Heart left ventricle (tissue), 16 donors: ENCODE measurements at regions not wholly inside any gene's neighbourhood (a gene's known extent, or its start where the extent isn't known, plus 50 kb on each side); places are given as distances from the start of the nearest gene placed in this dataset.
A peak's percentile ranks its signal among the peaks of the same experiment; 100 is the strongest.

Experiments used
- ATAC-seq, 4 donors: fragments of 200-7000 bp; cut with Tn5 transposase; one replicate each; pipeline ENCODE4 v1.9.1; 2020 to 2022; ENCODE audit warnings: moderate library complexity in 4 of 4, mild to moderate bottlenecking in 3 of 4, moderate number of reproducible peaks in 1 of 4
- DNase-seq, 5 donors: peaks; one replicate each; pipeline ENCODE4 v3.0.0-alpha.2; 2020
- H3K27ac ChIP-seq, 12 donors: fragments of 200-600 bp; sonication (generic) in 4 of 12; one replicate each; pipeline versions ENCODE4 v1.5.0 to v1.8.0; 2016 to 2022; ENCODE audit warnings: mild to moderate bottlenecking in 2 of 12
- H3K27me3 ChIP-seq, 9 donors: fragments of 200-600 bp; sonication (generic) in 2 of 9; one replicate each; pipeline versions ENCODE4 v1.5.1 to v1.8.0; 2016 to 2022; ENCODE audit warnings: mild to moderate bottlenecking in 3 of 9
- H3K36me3 ChIP-seq, 9 donors: fragments of 200-600 bp; sonication (generic) in 2 of 9; one replicate each; pipeline versions ENCODE4 v1.5.0 to v1.8.0; 2018 to 2022; ENCODE audit warnings: mild to moderate bottlenecking in 2 of 9
- H3K4me1 ChIP-seq, 12 donors: fragments of 200-600 bp; sonication (generic) in 4 of 12; one replicate each; pipeline versions ENCODE4 v1.5.0 to v1.8.0; 2016 to 2022; ENCODE audit warnings: mild to moderate bottlenecking in 3 of 12
- H3K4me3 ChIP-seq, 12 donors: fragments of 200-600 bp; sonication (generic) in 4 of 12; one replicate each; pipeline versions ENCODE4 v1.5.0 to v1.8.0; 2017 to 2022; ENCODE audit warnings: mild to moderate bottlenecking in 9 of 12, moderate library complexity in 4 of 12
- H3K9me3 ChIP-seq, 12 donors: fragments of 200-600 bp; sonication (generic) in 4 of 12; one replicate each; pipeline versions ENCODE4 v1.5.0 to v1.8.0; 2016 to 2022; ENCODE audit warnings: mild to moderate bottlenecking in 1 of 12
- CTCF ChIP-seq, 12 donors: fragments of 200-600 bp; sonication (generic) in 4 of 12; IDR thresholded peaks; one replicate each; pipeline versions ENCODE4 v1.5.0 to v1.8.0; 2018 to 2022; ENCODE audit warnings: antibody characterized with exemption in 12 of 12, mild to moderate bottlenecking in 5 of 12
- POLR2A ChIP-seq, 2 donors: fragments of 450-650 bp; IDR thresholded peaks; one replicate each; pipeline ENCODE4 v1.6.1; 2017; ENCODE audit warnings: antibody characterized with exemption in 2 of 2, mild to moderate bottlenecking in 2 of 2, moderate library complexity in 2 of 2
- WGBS, 4 donors: extraction: QIAGEN DNeasy Blood & Tissue Kit in 2 of 4; methylation state at CpG; one replicate each; pipeline versions ENCODE4 v1.1.5 to v1.1.7; 2013 to 2018; 5-methylcytosine and 5-hydroxymethylcytosine counted together
- intact Hi-C, 10 donors: fragments of 100-400 bp; cut with DNase I; formaldehyde crosslinking; loops; one replicate each; pipeline versions ENCODE4 v1.11.1 to v1.14.2; 2022
- donor health status: ischemic (EF 13 %, LVEDD 7.1; RV severe dilation, severe dysfunction).
- donor health status: healthy with polysubstance abuse.
- donor health status: DM: no; HTN: yes; CAD: no.
- donor health status: DM: no; HTN: no; CAD: no.
- donor health status: ischemic (EF 25% LVEDD 6.9; RV normal size, moderate dysfunction).
- donor health status: ischemic (EF 25% LVEDD 5.7; RV mildly dilated, moderate dysfunction).
- donor health status: healthy.
- donor health status: DM: yes; HTN: yes; CAD: no.
- donor health status: ischemic (EF 35%, LVEDD 5.7; RV mildly dilated, moderate dysfunction).
- donor health status: nonischemic (EF 11% LVEDD 7.7; RV severe dilation, severe dysfunction).
- donor health status: DM: yes; HTN: yes; CAD: no.
- donor health status: PGD.
- donor health status: ischemic (EF 29% LVEDD 5.4; RV normal size, mild dysfunction).
- donor health status: nonischemic (EF 23%, LVEDD 6.1; RV moderate dilation, normal function).

GRCh38 chr6:74199215-74199915 lies 503.4 kb downstream of the CD109 start:
- intact Hi-C loops, result no loop called here
- DNase-seq (no peak), ATAC-seq (no peak)
- Histone ChIP-seq H3K36me3 (no peaks in the 10 kb centered on the region), H3K27ac (no peak overlapping the region), H3K9me3 (peaks cover 0 to 3% (median 0%) of the 10 kb centered on the region in 12 donors), H3K4me1 (no peaks in the 10 kb centered on the region), H3K4me3 (no peak overlapping the region), H3K27me3 (no peaks in the 10 kb centered on the region)
- TF ChIP-seq POLR2A (IDR thresholded peaks at IDR 0.05) (no peak), CTCF (IDR thresholded peaks at IDR 0.05) (no peak)
- 59 to 71% (median 61%) methylated on average over 4 of the region's 4 CpGs for WGBS, 4 donors

GRCh38 chr6:74197310-74197709 lies 501.3 kb downstream of the CD109 start:
- Histone ChIP-seq H3K27ac (no peak overlapping the region), H3K4me3 (no peak overlapping the region), H3K27me3 (no peaks in the 10 kb centered on the region), H3K9me3 (peaks cover 0 to 3% (median 0%) of the 10 kb centered on the region in 12 donors), H3K4me1 (no peaks in the 10 kb centered on the region), H3K36me3 (no peaks in the 10 kb centered on the region)
- ATAC-seq, result no peak
- TF ChIP-seq CTCF (IDR thresholded peaks at IDR 0.05) (no peak), POLR2A (IDR thresholded peaks at IDR 0.05) (no peak)
- DNase-seq, result no peak
- intact Hi-C loops, result no loop called here

- no peak for TF ChIP-seq POLR2A (IDR thresholded peaks at IDR 0.05)
- TF ChIP-seq CTCF (IDR thresholded peaks at IDR 0.05), result no peak
- Histone ChIP-seq H3K4me1 (no peaks in the 10 kb centered on the region), H3K9me3 (peaks cover 0 to 2% (median 0%) of the 10 kb centered on the region in 12 donors), H3K27me3 (no peaks in the 10 kb centered on the region), H3K36me3 (no peaks in the 10 kb centered on the region), H3K27ac (no peak overlapping the region), H3K4me3 (no peak overlapping the region)
- DNase-seq (no peak), ATAC-seq (no peak)
- WGBS, 4 donors, result 88 to 95% (median 91%) methylated on average over 3 of the region's 3 CpGs
- intact Hi-C loops, result no loop called here
Observed at GRCh38 chr6:74187811-74188210, 491.8 kb downstream of the CD109 start.

- Histone ChIP-seq H3K4me1 (no peaks in the 10 kb centered on the region), H3K4me3 (no peak overlapping the region), H3K27me3 (no peaks in the 10 kb centered on the region), H3K36me3 (no peaks in the 10 kb centered on the region), H3K9me3 (peaks cover 0 to 14% (median 0%) of the 10 kb centered on the region in 12 donors), H3K27ac (no peak overlapping the region)
- ATAC-seq, result no peak
- no peak for TF ChIP-seq POLR2A (IDR thresholded peaks at IDR 0.05)
- no peak for TF ChIP-seq CTCF (IDR thresholded peaks at IDR 0.05)
- intact Hi-C loops, result no loop called here
- WGBS, 4 donors, result 82 to 88% (median 87%) methylated on average over 4 to 5 of the region's 5 CpGs
- peak in 1 of 5 donors; percentile 65 for DNase-seq
Observed at GRCh38 chr6:74182992-74183391, 487.0 kb downstream of the CD109 start.
